CD4-positive, alpha-beta T cell (primary cell): ENCODE measurements at regions not wholly inside any gene's neighbourhood (a gene's known extent, or its start where the extent isn't known, plus 50 kb on each side); places are given as distances from the start of the nearest gene placed in this dataset.

Experiments
- ATAC-seq: fragments of 200-7000 bp; cut with Tn5 transposase; one replicate; pipeline ENCODE4 v1.10.0; 2022; ENCODE audit warnings: mild to moderate bottlenecking; ENCODE audit not compliant: poor library complexity
- CTCF ChIA-PET: fragments of 350-600 bp; sonication (Branson Sonifier 250); formaldehyde crosslinking; loops from one replicate; lab custom pipeline; 2021; ENCODE audit warnings: antibody characterized with exemption, inconsistent platforms; lab: Charles Lee
- POLR2A ChIA-PET: fragments of 350-600 bp; sonication (Branson Sonifier 250); formaldehyde crosslinking; loops from one replicate; lab custom pipeline; 2021; ENCODE audit warnings: antibody characterized with exemption, inconsistent platforms; lab: Charles Lee
- DNase-seq, 14 experiments: peaks; one replicate each; pipeline ENCODE4 v3.0.0-alpha.2; 2013 to 2020; ENCODE audit warnings: mixed read lengths in 2 of 14
- H3K27ac ChIP-seq, 2 donors: one replicate each; pipeline versions ENCODE4 v1.5.1 to v1.7.0; 2013; ENCODE audit warnings: low read length in 2 of 2, low read depth in 1 of 2, mild to moderate bottlenecking in 1 of 2
- H3K27me3 ChIP-seq, 2 experiments: 1 replicate in 1 of 2; 2 replicates in 1 of 2; pipeline versions ENCODE4 v1.6.1 to v1.7.0; 2013; ENCODE audit warnings: low read length in 2 of 2, control low read depth in 1 of 2, mild to moderate bottlenecking in 1 of 2, moderate library complexity in 1 of 2; ENCODE audit not compliant: insufficient read depth in 2 of 2, control insufficient read depth in 1 of 2
- H3K36me3 ChIP-seq: one replicate; pipeline ENCODE4 v1.6.1; 2013; ENCODE audit warnings: low read length, control low read depth; ENCODE audit not compliant: insufficient read depth
- H3K4me1 ChIP-seq: one replicate; pipeline ENCODE4 v1.6.1; 2013; ENCODE audit warnings: low read length, control low read depth; ENCODE audit not compliant: insufficient read depth
- H3K4me3 ChIP-seq: one replicate; pipeline ENCODE4 v1.5.1; 2013; ENCODE audit warnings: mild to moderate bottlenecking, low read length, moderate library complexity
- H3K9me3 ChIP-seq, 2 experiments: 1 replicate in 1 of 2; 2 replicates in 1 of 2; pipeline versions ENCODE4 v1.6.1 to v1.7.0; 2013; ENCODE audit warnings: low read length in 2 of 2, mild to moderate bottlenecking in 2 of 2, control low read depth in 1 of 2, moderate library complexity in 1 of 2; ENCODE audit not compliant: control insufficient read depth in 1 of 2, insufficient read depth in 1 of 2
- H3K27ac Mint-ChIP-seq: one replicate; pipeline ENCODE4 v1.8.0; 2020; ENCODE audit warnings: mixed read lengths
- H3K27me3 Mint-ChIP-seq: one replicate; pipeline ENCODE4 v1.8.0; 2021; ENCODE audit warnings: mixed read lengths
- H3K36me3 Mint-ChIP-seq: one replicate; pipeline ENCODE4 v1.8.0; 2021; ENCODE audit warnings: low read depth, mixed read lengths
- H3K4me1 Mint-ChIP-seq: one replicate; pipeline ENCODE4 v1.8.0; 2021; ENCODE audit warnings: low read depth, mixed read lengths
- H3K4me3 Mint-ChIP-seq: one replicate; pipeline ENCODE4 v1.8.0; 2020; ENCODE audit warnings: mild to moderate bottlenecking, mixed read lengths
- H3K9me3 Mint-ChIP-seq: one replicate; pipeline ENCODE4 v1.8.0; 2020; ENCODE audit warnings: mixed read lengths
- intact Hi-C, 2 experiments: fragments of 100-400 bp; cut with DNase I in 1 of 2; cut with micrococcal nuclease in 1 of 2; formaldehyde crosslinking; loops; one replicate each; pipeline versions ENCODE4 v1.15.1 to v1.9.0; 2023 to 2025; cut with DNase I, micrococcal nuclease
- TF ChIP-seq, protein P1 (sequence below): fragments of 200-600 bp; IDR thresholded peaks from one replicate; pipeline ENCODE4 v1.8.0; 2022; ENCODE audit warnings: antibody characterized with exemption, mild to moderate bottlenecking

DNA sequence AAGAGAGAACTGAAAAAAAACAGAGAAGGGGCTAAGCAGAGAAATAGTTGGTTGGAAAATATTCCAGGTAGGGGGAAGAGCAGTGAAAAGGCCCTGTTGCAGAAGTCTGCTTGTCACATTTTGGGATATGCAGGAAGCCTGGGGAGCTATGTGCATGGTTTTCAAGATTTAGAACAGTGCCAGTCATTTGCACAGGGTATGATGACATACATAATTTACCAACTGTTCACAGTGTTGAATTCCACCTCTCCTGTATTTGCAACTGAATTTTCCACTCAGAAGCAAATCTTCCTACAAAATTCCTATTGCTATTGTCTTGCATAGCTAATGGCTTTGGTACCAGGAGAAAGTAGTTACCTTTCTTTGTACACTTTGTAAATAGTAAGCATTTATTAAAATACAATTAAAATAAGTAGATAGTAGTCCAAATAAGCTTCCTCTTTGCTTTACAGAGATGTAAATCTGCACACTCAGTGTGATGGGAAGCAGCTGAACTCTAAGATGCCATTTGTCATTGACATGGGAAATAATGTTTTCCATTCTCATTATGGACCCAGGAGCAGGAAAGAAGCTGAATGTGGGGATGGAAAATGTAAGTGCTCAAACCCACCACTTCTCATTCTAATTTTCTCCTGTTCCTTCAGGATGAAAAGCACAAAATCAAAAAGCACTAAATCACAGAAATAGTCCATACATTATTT is 177.4 kb downstream of the BTG1 start:
- Histone ChIP-seq H3K36me3 (no peaks in the 10 kb centered on the region), H3K27me3 (no peaks in the 10 kb centered on the region), H3K4me3 (no peak overlapping the region), H3K4me1 (no peaks in the 10 kb centered on the region), H3K9me3 (peaks cover 0 to 3% of the 10 kb centered on the region in 2 experiments), H3K27ac (no peak overlapping the region)
- no peak overlapping the region for H3K4me3 Mint-ChIP-seq
- ChIA-PET POLR2A (interaction anchor here (1.5 to 1.6 kb wide), 2 partner anchors 91 to 178 kb away, joined by 4 to 5 read pairs; partner anchors contain the start of gene BTG1), CTCF (interaction anchor here (0.9 kb wide), 1 partner anchor 19 kb away, joined by 3 read pairs; no protein-coding TSS in a partner anchor)
- H3K27ac Mint-ChIP-seq: no peak overlapping the region
- TF ChIP-seq, protein P1, sequence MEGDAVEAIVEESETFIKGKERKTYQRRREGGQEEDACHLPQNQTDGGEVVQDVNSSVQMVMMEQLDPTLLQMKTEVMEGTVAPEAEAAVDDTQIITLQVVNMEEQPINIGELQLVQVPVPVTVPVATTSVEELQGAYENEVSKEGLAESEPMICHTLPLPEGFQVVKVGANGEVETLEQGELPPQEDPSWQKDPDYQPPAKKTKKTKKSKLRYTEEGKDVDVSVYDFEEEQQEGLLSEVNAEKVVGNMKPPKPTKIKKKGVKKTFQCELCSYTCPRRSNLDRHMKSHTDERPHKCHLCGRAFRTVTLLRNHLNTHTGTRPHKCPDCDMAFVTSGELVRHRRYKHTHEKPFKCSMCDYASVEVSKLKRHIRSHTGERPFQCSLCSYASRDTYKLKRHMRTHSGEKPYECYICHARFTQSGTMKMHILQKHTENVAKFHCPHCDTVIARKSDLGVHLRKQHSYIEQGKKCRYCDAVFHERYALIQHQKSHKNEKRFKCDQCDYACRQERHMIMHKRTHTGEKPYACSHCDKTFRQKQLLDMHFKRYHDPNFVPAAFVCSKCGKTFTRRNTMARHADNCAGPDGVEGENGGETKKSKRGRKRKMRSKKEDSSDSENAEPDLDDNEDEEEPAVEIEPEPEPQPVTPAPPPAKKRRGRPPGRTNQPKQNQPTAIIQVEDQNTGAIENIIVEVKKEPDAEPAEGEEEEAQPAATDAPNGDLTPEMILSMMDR: no peak
- peaks cover 4% of the 10 kb centered on the region for H3K9me3 Mint-ChIP-seq
- ATAC-seq: no peak
- peaks cover 9% of the 10 kb centered on the region for H3K4me1 Mint-ChIP-seq
- no peak for DNase-seq
- intact Hi-C loops: no loop called here
- H3K27me3 Mint-ChIP-seq: no peaks in the 10 kb centered on the region
- no peaks in the 10 kb centered on the region for H3K36me3 Mint-ChIP-seq

DNA sequence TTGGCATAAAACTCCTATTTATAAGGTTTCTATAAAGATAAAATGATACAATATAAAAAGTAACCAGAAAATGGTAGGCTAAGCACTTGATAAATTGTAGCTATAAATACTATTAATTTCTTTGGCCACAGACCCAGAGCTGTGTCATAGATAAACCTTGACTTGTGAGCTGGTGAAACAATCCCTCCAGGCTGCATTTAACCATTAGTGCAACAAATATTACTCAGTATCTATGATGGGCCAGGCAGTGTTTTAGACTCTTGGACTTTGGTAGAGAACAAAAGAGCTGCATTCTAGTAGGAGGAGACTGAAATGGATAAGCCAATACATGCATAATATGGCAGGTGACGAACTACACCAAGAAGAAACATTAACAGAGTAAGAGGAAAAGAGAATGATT is 178.1 kb downstream of the BTG1 start:
- ChIA-PET CTCF (interaction anchor here (0.9 kb wide), 1 partner anchor 19 kb away, joined by 3 read pairs; no protein-coding TSS in a partner anchor), POLR2A (interaction anchor here (1.5 to 1.6 kb wide), 2 partner anchors 90 to 178 kb away, joined by 4 to 5 read pairs; partner anchors contain the start of gene BTG1)
- Mint-ChIP-seq H3K27ac (no peak overlapping the region), H3K4me1 (peaks cover 5% of the 10 kb centered on the region), H3K9me3 (peaks cover 5% of the 10 kb centered on the region), H3K4me3 (no peak overlapping the region), H3K27me3 (no peaks in the 10 kb centered on the region), H3K36me3 (no peaks in the 10 kb centered on the region)
- Histone ChIP-seq H3K4me3 (no peak overlapping the region), H3K4me1 (no peaks in the 10 kb centered on the region), H3K27me3 (no peaks in the 10 kb centered on the region), H3K9me3 (peaks cover 0 to 6% of the 10 kb centered on the region in 2 experiments), H3K27ac (no peak overlapping the region), H3K36me3 (no peaks in the 10 kb centered on the region)
- DNase-seq: no peak
- no peak for ATAC-seq
- intact Hi-C loops: no loop called here
- TF ChIP-seq, protein P1: no peak

DNA sequence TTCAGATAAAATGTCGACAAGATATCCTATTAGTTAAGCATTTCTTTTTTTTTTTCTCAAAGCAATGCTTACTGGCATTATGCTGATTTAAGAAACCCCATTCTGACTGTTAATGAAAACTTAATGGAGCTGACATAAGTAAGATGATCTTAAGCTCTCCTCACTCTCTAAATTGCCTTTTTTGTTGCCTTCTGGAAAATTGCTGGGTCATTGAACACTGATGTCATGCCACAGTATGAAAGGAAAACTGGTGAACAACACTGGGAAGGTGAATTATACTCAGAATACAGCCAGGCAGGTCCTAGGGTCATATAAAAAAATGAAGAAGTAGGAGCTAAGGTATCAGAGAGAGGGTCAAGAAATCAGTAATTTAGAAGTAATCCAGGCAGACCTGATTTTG is 179.9 kb downstream of the BTG1 start:
- POLR2A ChIA-PET: interaction anchor here (0.6 kb wide), 1 partner anchor 22 kb away, joined by 3 read pairs; no protein-coding TSS in a partner anchor
- no peaks in the 10 kb centered on the region for H3K27me3 ChIP-seq
- Mint-ChIP-seq H3K27me3 (no peaks in the 10 kb centered on the region), H3K4me3 (no peak overlapping the region), H3K9me3 (peaks cover 5% of the 10 kb centered on the region), H3K27ac (no peak overlapping the region), H3K4me1 (peaks cover 5% of the 10 kb centered on the region), H3K36me3 (no peaks in the 10 kb centered on the region)
- no peaks in the 10 kb centered on the region for H3K4me1 ChIP-seq
- ATAC-seq (no peak), DNase-seq (no peak)
- intact Hi-C loops: no loop called here
- peaks cover 0 to 8% of the 10 kb centered on the region in 2 experiments for H3K9me3 ChIP-seq
- CTCF ChIA-PET: interaction anchor here (0.6 to 0.9 kb wide), 2 partner anchors 123 to 154 kb away, joined by 4 to 5 read pairs; no protein-coding TSS in a partner anchor
- TF ChIP-seq, protein P1: no peak
- H3K27ac ChIP-seq: no peak overlapping the region
- no peaks in the 10 kb centered on the region for H3K36me3 ChIP-seq
- no peak overlapping the region for H3K4me3 ChIP-seq
